RWPE2 (cell line): ENCODE measurements at regions not wholly inside any gene's neighbourhood (a gene's known extent, or its start where the extent isn't known, plus 50 kb on each side); places are given as distances from the start of the nearest gene placed in this dataset.

Experiments
- ATAC-seq: fragments of 200-7000 bp; cut with Tn5 transposase; 3 replicates; pipeline ENCODE4 v1.9.1; 2021; ENCODE audit warnings: low read depth
- DNase-seq: peaks from one replicate; pipeline ENCODE4 v3.0.0-alpha.2; 2020; ENCODE audit warnings: low spot score
- H3K27ac ChIP-seq: fragments of 450-650 bp; 2 replicates; pipeline ENCODE4 v1.5.1; 2017; ENCODE audit warnings: mild to moderate bottlenecking; ENCODE audit not compliant: poor library complexity, severe bottlenecking
- H3K27me3 ChIP-seq: fragments of 250-450 bp; sonication (Bioruptor Pico); 2 replicates; pipeline ENCODE4 v1.5.1; 2021; ENCODE audit warnings: mild to moderate bottlenecking, moderate library complexity; ENCODE audit not compliant: insufficient read depth, poor library complexity, severe bottlenecking
- H3K36me3 ChIP-seq: fragments of 250-450 bp; sonication (Bioruptor Pico); 2 replicates; pipeline ENCODE4 v1.5.1; 2020; ENCODE audit warnings: low read depth, mild to moderate bottlenecking, moderate library complexity
- H3K4me1 ChIP-seq: fragments of 250-450 bp; sonication (Bioruptor Pico); 2 replicates; pipeline ENCODE4 v1.5.1; 2021; ENCODE audit warnings: mild to moderate bottlenecking, moderate library complexity; ENCODE audit not compliant: insufficient read depth, poor library complexity, severe bottlenecking
- H3K4me3 ChIP-seq: fragments of 250-450 bp; sonication (Bioruptor Pico); 2 replicates; pipeline ENCODE4 v1.5.1; 2021; ENCODE audit warnings: mild to moderate bottlenecking, moderate library complexity; ENCODE audit not compliant: severe bottlenecking
- H3K9me3 ChIP-seq: fragments of 250-450 bp; sonication (Bioruptor Pico); 2 replicates; pipeline ENCODE4 v1.5.1; 2021; ENCODE audit warnings: mild to moderate bottlenecking, moderate library complexity; ENCODE audit not compliant: severe bottlenecking
- CTCF ChIP-seq: fragments of 450-650 bp; IDR thresholded peaks from one replicate; pipeline ENCODE4 v1.5.1; 2017; ENCODE audit warnings: mild to moderate bottlenecking, moderate library complexity; ENCODE audit not compliant: poor library complexity, severe bottlenecking

GRCh38 chr5:126332326-126332725 lies 90.9 kb upstream of the GRAMD2B start:
- ATAC-seq, result no peak
- Histone ChIP-seq H3K4me1 (peaks cover 2% of the 10 kb centered on the region), H3K36me3 (no peaks in the 10 kb centered on the region), H3K27me3 (no peaks in the 10 kb centered on the region), H3K9me3 (no peaks in the 10 kb centered on the region), H3K27ac (no peak overlapping the region), H3K4me3 (no peak overlapping the region)
- TF ChIP-seq CTCF, result no peak
- no peak for DNase-seq

GRCh38 chr5:126334760-126335159 lies 88.4 kb upstream of the GRAMD2B start:
- no peaks in the 10 kb centered on the region for H3K9me3 ChIP-seq
- no peak for ATAC-seq

GRCh38 chr5:126335886-126336285 lies 87.3 kb upstream of the GRAMD2B start:
- H3K4me3 ChIP-seq, result no peak overlapping the region
- ATAC-seq, result no peak
- H3K27ac ChIP-seq, result no peak overlapping the region
- H3K36me3 ChIP-seq, result no peaks in the 10 kb centered on the region
- no peaks in the 10 kb centered on the region for H3K9me3 ChIP-seq
- DNase-seq, result no peak
- H3K27me3 ChIP-seq, result no peaks in the 10 kb centered on the region
- TF ChIP-seq CTCF, result no peak
- H3K4me1 ChIP-seq, result peaks cover 2% of the 10 kb centered on the region

More at GRCh38 chr5:126334760-126335159, 88.4 kb upstream of the GRAMD2B start:
- Histone ChIP-seq H3K36me3 (no peaks in the 10 kb centered on the region), H3K27ac (no peak overlapping the region), H3K27me3 (no peaks in the 10 kb centered on the region), H3K4me3 (no peak overlapping the region), H3K4me1 (peaks cover 2% of the 10 kb centered on the region)
- no peak for DNase-seq
- no peak for TF ChIP-seq CTCF

GRCh38 chr5:126338635-126339034 lies 84.6 kb upstream of the GRAMD2B start:
- DNase-seq (no peak), ATAC-seq (no peak)
- Histone ChIP-seq H3K4me1 (peaks cover 2% of the 10 kb centered on the region), H3K4me3 (no peak overlapping the region), H3K9me3 (no peaks in the 10 kb centered on the region), H3K36me3 (no peaks in the 10 kb centered on the region), H3K27me3 (no peaks in the 10 kb centered on the region), H3K27ac (no peak overlapping the region)
- no peak for TF ChIP-seq CTCF

- H3K4me3 ChIP-seq, result no peak overlapping the region
- H3K27me3 ChIP-seq, result no peaks in the 10 kb centered on the region
- H3K36me3 ChIP-seq, result no peaks in the 10 kb centered on the region
- no peaks in the 10 kb centered on the region for H3K9me3 ChIP-seq
- peak; percentile 95 for TF ChIP-seq CTCF
- peaks cover 2% of the 10 kb centered on the region for H3K4me1 ChIP-seq
- ATAC-seq, result peak; percentile 51; the same call in 1 of the 3 replicates
- H3K27ac ChIP-seq, result no peak overlapping the region
- DNase-seq, result no peak
These were observed 83.9 kb upstream of the GRAMD2B start for GRCh38 chr5:126339215-126339805.
